ENCODE measurements at regions not wholly inside any gene's neighbourhood (a gene's known extent, or its start where the extent isn't known, plus 50 kb on each side); places are given as distances from the start of the nearest gene placed in this dataset.

GRCh38 chr1:239725933-239726332, 339.6 kb downstream of the CHRM3 start:
- no peak for DNase-seq (ENCODE audit: low read depth, low spot score)

GRCh38 chr1:239730378-239730777, 344.0 kb downstream of the CHRM3 start:
- DNase-seq (ENCODE audit: low read depth, low spot score) = no peak

- DNase-seq (ENCODE audit: low read depth, low spot score) = no peak
Measured at GRCh38 chr1:239731082-239731748, 344.8 kb downstream of the CHRM3 start.

GRCh38 chr1:239732770-239733169, 346.4 kb downstream of the CHRM3 start:
- no peak for DNase-seq (ENCODE audit: low read depth, low spot score)

- DNase-seq (ENCODE audit: low read depth, low spot score) = no peak
Measured at GRCh38 chr1:239733995-239734394, 347.6 kb downstream of the CHRM3 start.

- DNase-seq (ENCODE audit: low read depth, low spot score) = no peak
Measured at GRCh38 chr1:239735111-239735510, 348.7 kb downstream of the CHRM3 start.

- DNase-seq (ENCODE audit: low read depth, low spot score) = no peak
Measured at GRCh38 chr1:239736479-239736878, 350.1 kb downstream of the CHRM3 start.

GRCh38 chr1:239739375-239739774, 352.3 kb upstream of the FMN2 start:
- DNase-seq (ENCODE audit: low read depth, low spot score) = no peak

- DNase-seq (ENCODE audit: low read depth, low spot score) = no peak
Measured at GRCh38 chr1:239739919-239740318, 351.8 kb upstream of the FMN2 start.

- DNase-seq (ENCODE audit: low read depth, low spot score) = no peak
Measured at GRCh38 chr1:239742416-239743109, 349.1 kb upstream of the FMN2 start.

- DNase-seq (ENCODE audit: low read depth, low spot score) = no peak
Measured at GRCh38 chr1:239744851-239745250, 346.8 kb upstream of the FMN2 start.

- DNase-seq (ENCODE audit: low read depth, low spot score) = no peak
Measured at GRCh38 chr1:239755107-239755912, 336.4 kb upstream of the FMN2 start.

GRCh38 chr1:239757716-239758115, 334.0 kb upstream of the FMN2 start:
- DNase-seq (ENCODE audit: low read depth, low spot score) = no peak

- DNase-seq (ENCODE audit: low read depth, low spot score) = no peak
Measured at GRCh38 chr1:239758756-239759155, 332.9 kb upstream of the FMN2 start.

GRCh38 chr1:239761509-239761908, 330.2 kb upstream of the FMN2 start:
- DNase-seq (ENCODE audit: low read depth, low spot score) = no peak

GRCh38 chr1:239763850-239764249, 327.8 kb upstream of the FMN2 start:
- DNase-seq (ENCODE audit: low read depth, low spot score) = no peak

GRCh38 chr1:239764546-239764945, 327.1 kb upstream of the FMN2 start:
- DNase-seq (ENCODE audit: low read depth, low spot score) = no peak

- no peak for DNase-seq (ENCODE audit: low read depth, low spot score)
Measured at GRCh38 chr1:239765163-239765562, 326.5 kb upstream of the FMN2 start.

GRCh38 chr1:239771550-239771949, 320.1 kb upstream of the FMN2 start:
- no peak for DNase-seq (ENCODE audit: low read depth, low spot score)

- DNase-seq (ENCODE audit: low read depth, low spot score) = no peak
Measured at GRCh38 chr1:239772446-239772845, 319.2 kb upstream of the FMN2 start.

GRCh38 chr1:239775466-239775865, 316.2 kb upstream of the FMN2 start:
- DNase-seq (ENCODE audit: low read depth, low spot score) = no peak

GRCh38 chr1:239778208-239778813, 313.4 kb upstream of the FMN2 start:
- no peak for DNase-seq (ENCODE audit: low read depth, low spot score)
